Activated T-cell treated with anti-CD3 and anti-CD28 coated beads, Interleukin-2, amount 50 U/mL, for 72 hours (primary cell): ENCODE measurements at regions not wholly inside any gene's neighbourhood (a gene's known extent, or its start where the extent isn't known, plus 50 kb on each side); places are given as distances from the start of the nearest gene placed in this dataset.

Experiments used
- ATAC-seq, 2 donors: fragments of 150-1000 bp; cut with Tn5 transposase; replicated peaks in 1 of 2; 2 replicates each; pipeline ENCODE4 v1.10.0; 2021; ENCODE audit warnings: moderate library complexity in 2 of 2, mild to moderate bottlenecking in 1 of 2
- DNase-seq, 2 donors: peaks; one replicate each; pipeline ENCODE4 v3.0.0; 2021 to 2022; ENCODE audit warnings: mixed read lengths in 1 of 2
- H3K27ac Mint-ChIP-seq: one replicate; pipeline ENCODE4 v1.8.0; 2022; ENCODE audit warnings: mild to moderate bottlenecking, moderate library complexity, mixed read lengths
- H3K27me3 Mint-ChIP-seq: one replicate; pipeline ENCODE4 v1.8.0; 2022; ENCODE audit warnings: low read depth, mixed read lengths
- H3K36me3 Mint-ChIP-seq, 2 donors: one replicate each; pipeline ENCODE4 v1.8.0; 2022; ENCODE audit warnings: mixed read lengths in 2 of 2, mild to moderate bottlenecking in 1 of 2; ENCODE audit not compliant: insufficient read depth in 2 of 2
- H3K4me1 Mint-ChIP-seq: one replicate; pipeline ENCODE4 v1.8.0; 2022; ENCODE audit warnings: low read depth, mixed read lengths
- H3K4me3 Mint-ChIP-seq, 2 donors: one replicate each; pipeline ENCODE4 v1.8.0; 2022; ENCODE audit warnings: mild to moderate bottlenecking in 2 of 2, mixed read lengths in 2 of 2, moderate library complexity in 2 of 2
- H3K9me3 Mint-ChIP-seq, 2 donors: one replicate each; pipeline ENCODE4 v1.8.0; 2022; ENCODE audit warnings: mixed read lengths in 2 of 2

GRCh38 chr11:69242266-69242920, 51.6 kb upstream of the MYEOV start:
- Mint-ChIP-seq H3K4me1 (peaks cover 30% of the 10 kb centered on the region), H3K36me3 (peaks cover 3% of the 10 kb centered on the region in 2 donors), H3K4me3 (no peak overlapping the region), H3K27me3 (no peaks in the 10 kb centered on the region), H3K9me3 (no peaks in the 10 kb centered on the region), H3K27ac (peak overlapping the region; percentile 69)
- DNase-seq (no peak), ATAC-seq (no peak)

GRCh38 chr11:69243496-69244200, 50.3 kb upstream of the MYEOV start:
- H3K36me3 Mint-ChIP-seq = peaks cover under 1 to 3% of the 10 kb centered on the region in 2 donors
- H3K27ac Mint-ChIP-seq = no peak overlapping the region
- H3K4me3 Mint-ChIP-seq = no peak overlapping the region
- no peak for DNase-seq
- no peaks in the 10 kb centered on the region for H3K9me3 Mint-ChIP-seq
- no peaks in the 10 kb centered on the region for H3K27me3 Mint-ChIP-seq
- H3K4me1 Mint-ChIP-seq = peaks cover 23% of the 10 kb centered on the region
- no peak for ATAC-seq
